Neural progenitor cell (in vitro differentiated cells): ENCODE measurements at regions not wholly inside any gene's neighbourhood (a gene's known extent, or its start where the extent isn't known, plus 50 kb on each side); places are given as distances from the start of the nearest gene placed in this dataset.

Source experiments
- DNase-seq: peaks from one replicate; pipeline ENCODE4 v3.0.0-alpha.2; 2016; ENCODE audit warnings: low spot score
- H2AFZ ChIP-seq: fragments of 200-600 bp; sonication (generic); replicated peaks from 2 replicates; pipeline ENCODE4 v1.6.1; 2016; ENCODE audit warnings: antibody characterized with exemption
- H3F3A ChIP-seq: fragments of 200-600 bp; sonication (generic); 2 replicates; pipeline ENCODE4 v1.6.1; 2016; ENCODE audit warnings: antibody characterized with exemption, low read depth
- H3K27ac ChIP-seq: fragments of 200-600 bp; sonication (generic); 2 replicates; pipeline ENCODE4 v1.5.1; 2016; ENCODE audit warnings: mild to moderate bottlenecking
- H3K27me3 ChIP-seq: fragments of 200-600 bp; sonication (generic); 2 replicates; pipeline ENCODE4 v1.6.1; 2016; ENCODE audit warnings: mild to moderate bottlenecking, moderate library complexity
- H3K36me3 ChIP-seq: fragments of 200-600 bp; sonication (generic); 2 replicates; pipeline ENCODE4 v1.5.1; 2016
- H3K4me1 ChIP-seq: fragments of 200-600 bp; sonication (generic); 2 replicates; pipeline ENCODE4 v1.6.1; 2016; ENCODE audit warnings: mixed run types
- H3K4me2 ChIP-seq: fragments of 200-600 bp; sonication (generic); 2 replicates; pipeline ENCODE4 v1.6.1; 2016
- H3K4me3 ChIP-seq: fragments of 200-600 bp; sonication (generic); 2 replicates; pipeline ENCODE4 v1.5.1; 2016
- H3K79me2 ChIP-seq: fragments of 200-600 bp; sonication (generic); 2 replicates; pipeline ENCODE4 v1.6.1; 2016; ENCODE audit warnings: low read depth
- H3K9ac ChIP-seq: fragments of 200-600 bp; sonication (generic); 2 replicates; pipeline ENCODE4 v1.6.1; 2016
- H3K9me3 ChIP-seq: fragments of 200-600 bp; sonication (generic); 2 replicates; pipeline ENCODE4 v1.5.1; 2016; ENCODE audit warnings: low read depth
- H4K20me1 ChIP-seq: fragments of 200-600 bp; sonication (generic); 2 replicates; pipeline ENCODE4 v1.6.1; 2016; ENCODE audit warnings: low read depth
- H3K27ac Mint-ChIP-seq: 3 replicates; pipeline ENCODE4 v1.8.0; 2021; ENCODE audit warnings: mixed read lengths
- H3K27me3 Mint-ChIP-seq: 2 replicates; pipeline ENCODE4 v1.8.0; 2022; ENCODE audit warnings: low read depth, mild to moderate bottlenecking, inconsistent platforms, moderate library complexity, mixed read lengths; ENCODE audit not compliant: insufficient read depth
- H3K36me3 Mint-ChIP-seq: 3 replicates; pipeline ENCODE4 v1.8.0; 2021; ENCODE audit warnings: mixed read lengths
- H3K4me1 Mint-ChIP-seq: 3 replicates; pipeline ENCODE4 v1.8.0; 2021; ENCODE audit warnings: mixed read lengths
- H3K4me3 Mint-ChIP-seq: 3 replicates; pipeline ENCODE4 v1.8.0; 2021; ENCODE audit warnings: mild to moderate bottlenecking, moderate library complexity, mixed read lengths
- H3K9me3 Mint-ChIP-seq: 3 replicates; pipeline ENCODE4 v1.8.0; 2020; ENCODE audit warnings: mixed read lengths
- EZH2 ChIP-seq: fragments of 200-600 bp; sonication (generic); IDR thresholded peaks from 2 replicates; pipeline ENCODE4 v1.6.1; 2017; ENCODE audit warnings: antibody characterized with exemption, mild to moderate bottlenecking, moderate library complexity
- EZH2phosphoT487 ChIP-seq: fragments of 200-600 bp; sonication (generic); IDR thresholded peaks from 2 replicates; pipeline ENCODE4 v1.6.1; 2017; ENCODE audit warnings: antibody characterized with exemption
- TF ChIP-seq, protein P1 (sequence below): fragments of 200-600 bp; sonication (generic); IDR thresholded peaks from 2 replicates; pipeline ENCODE4 v1.5.1; 2017; ENCODE audit warnings: antibody characterized with exemption, mild to moderate bottlenecking

DNA sequence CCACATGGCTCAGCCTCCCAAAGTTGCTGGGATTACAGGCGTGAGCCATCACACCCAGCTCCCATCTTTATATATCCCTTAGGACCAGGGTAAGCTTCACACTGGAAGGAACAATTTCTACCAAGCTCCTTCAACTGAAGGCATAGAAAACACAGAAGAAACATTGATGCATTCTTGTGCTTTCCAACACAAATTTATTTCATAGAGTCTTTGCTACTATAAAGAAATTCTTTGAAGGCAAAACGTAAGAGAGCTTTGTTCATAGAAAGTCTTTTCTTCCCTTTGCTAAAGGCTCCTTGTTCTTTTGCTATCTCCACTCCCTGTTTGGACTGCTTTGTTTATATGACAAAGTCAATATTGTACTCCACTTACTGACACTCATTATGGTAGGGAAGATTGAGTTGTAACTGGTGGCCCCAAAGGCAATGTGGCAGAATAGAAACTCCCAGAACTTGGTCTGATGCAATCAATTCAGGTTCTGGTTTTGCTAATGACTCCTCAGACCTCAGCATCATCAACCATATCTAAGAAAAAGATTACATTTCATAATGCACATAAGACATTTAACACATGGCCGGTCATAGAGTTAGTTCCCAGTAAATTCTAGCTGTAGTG lies 97.4 kb upstream of the CLINT1 start:
- peaks cover 4% of the 10 kb centered on the region for H3K9me3 Mint-ChIP-seq

DNA sequence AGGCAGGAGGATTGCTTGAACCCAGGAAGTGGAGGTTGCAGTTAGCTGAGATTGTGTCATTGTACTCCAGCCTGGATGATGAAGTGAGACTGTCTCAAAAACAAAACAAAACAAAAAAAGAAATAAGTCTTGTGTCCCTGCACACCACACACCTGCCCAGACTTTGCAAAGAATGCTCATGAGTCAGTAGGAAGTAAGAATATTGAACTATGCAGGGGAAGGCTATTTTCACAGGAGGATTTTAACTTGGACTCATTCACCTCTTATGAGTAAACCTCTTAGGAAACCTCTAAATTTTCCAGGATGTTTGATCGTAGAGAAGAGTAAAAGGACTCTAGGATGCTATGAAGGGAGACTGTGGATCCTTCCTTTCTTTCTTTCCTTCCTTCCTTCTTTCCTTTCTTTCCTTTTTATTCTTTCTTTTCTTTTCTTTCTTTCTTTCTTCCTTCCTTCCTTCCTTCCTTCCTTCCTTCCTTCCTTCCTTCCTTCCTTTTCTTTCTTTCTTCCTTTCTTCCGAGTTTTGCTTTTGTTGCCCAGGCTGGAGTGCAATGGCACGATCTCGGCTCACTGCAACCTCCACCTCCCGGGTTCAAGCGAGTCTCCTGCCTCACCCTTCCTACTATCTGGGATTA lies 96.7 kb upstream of the CLINT1 start:
- no peaks in the 10 kb centered on the region for H3K36me3 Mint-ChIP-seq
- Histone ChIP-seq H3K27me3 (no peaks in the 10 kb centered on the region), H3K9me3 (no peaks in the 10 kb centered on the region), H3K27ac (no peak overlapping the region), H3K4me3 (no peak overlapping the region), H3K36me3 (no peaks in the 10 kb centered on the region), H3K4me2 (no peak overlapping the region), H2AFZ (no peak overlapping the region), H3K4me1 (no peaks in the 10 kb centered on the region), H3F3A (no peaks in the 10 kb centered on the region), H3K79me2 (no peaks in the 10 kb centered on the region), H3K9ac (no peak overlapping the region), H4K20me1 (no peaks in the 10 kb centered on the region)
- no peak for DNase-seq
- no peak overlapping the region for H3K27ac Mint-ChIP-seq
- H3K4me1 Mint-ChIP-seq, result no peaks in the 10 kb centered on the region
- no peak for TF ChIP-seq EZH2phosphoT487
- TF ChIP-seq, protein P1, sequence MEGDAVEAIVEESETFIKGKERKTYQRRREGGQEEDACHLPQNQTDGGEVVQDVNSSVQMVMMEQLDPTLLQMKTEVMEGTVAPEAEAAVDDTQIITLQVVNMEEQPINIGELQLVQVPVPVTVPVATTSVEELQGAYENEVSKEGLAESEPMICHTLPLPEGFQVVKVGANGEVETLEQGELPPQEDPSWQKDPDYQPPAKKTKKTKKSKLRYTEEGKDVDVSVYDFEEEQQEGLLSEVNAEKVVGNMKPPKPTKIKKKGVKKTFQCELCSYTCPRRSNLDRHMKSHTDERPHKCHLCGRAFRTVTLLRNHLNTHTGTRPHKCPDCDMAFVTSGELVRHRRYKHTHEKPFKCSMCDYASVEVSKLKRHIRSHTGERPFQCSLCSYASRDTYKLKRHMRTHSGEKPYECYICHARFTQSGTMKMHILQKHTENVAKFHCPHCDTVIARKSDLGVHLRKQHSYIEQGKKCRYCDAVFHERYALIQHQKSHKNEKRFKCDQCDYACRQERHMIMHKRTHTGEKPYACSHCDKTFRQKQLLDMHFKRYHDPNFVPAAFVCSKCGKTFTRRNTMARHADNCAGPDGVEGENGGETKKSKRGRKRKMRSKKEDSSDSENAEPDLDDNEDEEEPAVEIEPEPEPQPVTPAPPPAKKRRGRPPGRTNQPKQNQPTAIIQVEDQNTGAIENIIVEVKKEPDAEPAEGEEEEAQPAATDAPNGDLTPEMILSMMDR, result no peak
- TF ChIP-seq EZH2, result no peak
- no peak overlapping the region for H3K4me3 Mint-ChIP-seq
- H3K27me3 Mint-ChIP-seq, result peaks cover 3% of the 10 kb centered on the region
- peaks cover 4% of the 10 kb centered on the region for H3K9me3 Mint-ChIP-seq

More for the DNA sequence above, 97.4 kb upstream of the CLINT1 start:
- Mint-ChIP-seq H3K36me3 (no peaks in the 10 kb centered on the region), H3K4me1 (peaks cover 6% of the 10 kb centered on the region), H3K27ac (peak overlapping the region; percentile 20), H3K4me3 (no peak overlapping the region), H3K27me3 (peaks cover 3% of the 10 kb centered on the region)
- TF ChIP-seq EZH2phosphoT487, result no peak
- no peak for TF ChIP-seq EZH2
- TF ChIP-seq, protein P1, result no peak
- Histone ChIP-seq H2AFZ (no peak overlapping the region), H4K20me1 (no peaks in the 10 kb centered on the region), H3K27me3 (no peaks in the 10 kb centered on the region), H3K9me3 (no peaks in the 10 kb centered on the region), H3K4me2 (no peak overlapping the region), H3K9ac (no peak overlapping the region), H3K36me3 (no peaks in the 10 kb centered on the region), H3F3A (no peaks in the 10 kb centered on the region), H3K27ac (no peak overlapping the region), H3K4me1 (no peaks in the 10 kb centered on the region), H3K79me2 (no peaks in the 10 kb centered on the region), H3K4me3 (no peak overlapping the region)
- DNase-seq, result no peak

DNA sequence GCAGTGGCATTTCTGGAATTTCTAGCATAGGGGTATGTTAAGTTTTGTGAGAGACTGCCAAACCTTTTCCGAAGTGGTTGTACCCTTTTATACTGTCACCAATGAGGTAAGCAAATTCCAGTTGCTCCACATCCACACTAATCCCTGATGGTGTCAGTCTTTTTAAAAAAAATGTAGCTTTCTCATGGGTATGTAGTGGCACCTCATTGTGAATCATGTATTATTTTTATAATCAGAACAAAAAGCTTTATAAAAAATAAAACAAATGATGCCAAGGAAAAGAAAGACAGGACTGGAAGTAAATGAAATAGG lies 93.4 kb upstream of the CLINT1 start:
- TF ChIP-seq, protein P1, result no peak
- TF ChIP-seq EZH2 (no peak), EZH2phosphoT487 (no peak)
- no peaks in the 10 kb centered on the region for H3K9me3 ChIP-seq
- Mint-ChIP-seq H3K4me3 (no peak overlapping the region), H3K27ac (no peak overlapping the region), H3K36me3 (no peaks in the 10 kb centered on the region), H3K4me1 (peaks cover 6% of the 10 kb centered on the region), H3K27me3 (no peaks in the 10 kb centered on the region), H3K9me3 (peaks cover 2% of the 10 kb centered on the region)
- no peak overlapping the region for H3K4me2 ChIP-seq
- no peaks in the 10 kb centered on the region for H3K79me2 ChIP-seq
- H3K27me3 ChIP-seq, result no peaks in the 10 kb centered on the region
- no peak overlapping the region for H2AFZ ChIP-seq
- no peaks in the 10 kb centered on the region for H4K20me1 ChIP-seq
- H3K4me1 ChIP-seq, result peaks cover 3% of the 10 kb centered on the region
- H3K36me3 ChIP-seq, result no peaks in the 10 kb centered on the region
- DNase-seq, result no peak
- no peak overlapping the region for H3K4me3 ChIP-seq
- no peak overlapping the region for H3K9ac ChIP-seq
- H3K27ac ChIP-seq, result no peak overlapping the region
- H3F3A ChIP-seq, result no peaks in the 10 kb centered on the region
